Muscle layer of colon (tissue), 2 donors: ENCODE measurements at regions not wholly inside any gene's neighbourhood (a gene's known extent, or its start where the extent isn't known, plus 50 kb on each side); places are given as distances from the start of the nearest gene placed in this dataset.
"Not testable (repeated sequence)": the region's sequence is repeated elsewhere in the genome, so short reads cannot be mapped to it uniquely, and the experiment has no call there.

Experiments used
- H3K27ac ChIP-seq: one replicate; pipeline ENCODE4 v1.7.0; 2013; ENCODE audit warnings: low read depth, mild to moderate bottlenecking, low read length, moderate library complexity
- H3K27me3 ChIP-seq, 2 donors: one replicate each; pipeline ENCODE4 v1.7.0; 2013; ENCODE audit warnings: low read length in 2 of 2, mild to moderate bottlenecking in 2 of 2; ENCODE audit not compliant: insufficient read depth in 2 of 2, control insufficient read depth in 1 of 2
- H3K36me3 ChIP-seq: one replicate; pipeline ENCODE4 v1.7.0; 2013; ENCODE audit warnings: mild to moderate bottlenecking, low read length; ENCODE audit not compliant: insufficient read depth
- H3K4me1 ChIP-seq: one replicate; pipeline ENCODE4 v1.7.0; 2013; ENCODE audit warnings: mild to moderate bottlenecking, low read length; ENCODE audit not compliant: insufficient read depth
- H3K4me3 ChIP-seq, 2 donors: one replicate each; pipeline ENCODE4 v1.7.0; 2013; ENCODE audit warnings: low read length in 2 of 2, low read depth in 1 of 2, mild to moderate bottlenecking in 1 of 2, moderate library complexity in 1 of 2
- H3K9ac ChIP-seq: one replicate; pipeline ENCODE4 v1.7.0; 2013; ENCODE audit warnings: low read length
- H3K9me3 ChIP-seq: one replicate; pipeline ENCODE4 v1.7.0; 2013; ENCODE audit warnings: mild to moderate bottlenecking, low read length
- donor health status: abdominal sarcoma.
- donor health status: Adenocarcinoma of cecum.

- Histone ChIP-seq H3K9me3 (no peaks in the 10 kb centered on the region), H3K27ac (no peak overlapping the region), H3K4me1 (no peaks in the 10 kb centered on the region), H3K4me3 (no peak overlapping the region), H3K27me3 (no peaks in the 10 kb centered on the region), H3K9ac (no peak overlapping the region), H3K36me3 (peaks cover 92% of the 10 kb centered on the region)
These were observed 51.0 kb downstream of the IARS1 start for GRCh38 chr9:92242260-92243136.

- peaks cover 40% of the 10 kb centered on the region for H3K36me3 ChIP-seq
- H3K9ac ChIP-seq, result no peak overlapping the region
These were observed 56.6 kb downstream of the IARS1 start for GRCh38 chr9:92236915-92237314.

GRCh38 chr9:92236465-92236864, 57.0 kb downstream of the IARS1 start:
- Histone ChIP-seq H3K9ac (no peak overlapping the region), H3K27me3 (no peaks in the 10 kb centered on the region), H3K36me3 (peaks cover 36% of the 10 kb centered on the region), H3K4me3 (no peak overlapping the region), H3K27ac (no peak overlapping the region), H3K4me1 (no peaks in the 10 kb centered on the region), H3K9me3 (no peaks in the 10 kb centered on the region)

More at GRCh38 chr9:92236915-92237314, 56.6 kb downstream of the IARS1 start:
- no peaks in the 10 kb centered on the region for H3K4me1 ChIP-seq
- H3K27me3 ChIP-seq, result no peaks in the 10 kb centered on the region
- no peak overlapping the region for H3K27ac ChIP-seq
- no peaks in the 10 kb centered on the region for H3K9me3 ChIP-seq
- H3K4me3 ChIP-seq, result no peak overlapping the region

GRCh38 chr9:92234514-92234913, 59.0 kb downstream of the IARS1 start:
- H3K9me3 ChIP-seq, result no peaks in the 10 kb centered on the region
- H3K36me3 ChIP-seq, result peaks cover 22% of the 10 kb centered on the region

GRCh38 chr9:92232190-92232589, 61.3 kb downstream of the IARS1 start:
- Histone ChIP-seq H3K9me3 (no peaks in the 10 kb centered on the region), H3K27me3 (no peaks in the 10 kb centered on the region), H3K4me1 (no peaks in the 10 kb centered on the region), H3K4me3 (no peak overlapping the region), H3K9ac (no peak overlapping the region), H3K36me3 (peaks cover 10% of the 10 kb centered on the region), H3K27ac (no peak overlapping the region)

More at GRCh38 chr9:92234514-92234913, 59.0 kb downstream of the IARS1 start:
- H3K9ac ChIP-seq, result no peak overlapping the region
- no peak overlapping the region for H3K27ac ChIP-seq
- no peaks in the 10 kb centered on the region for H3K4me1 ChIP-seq
- no peaks in the 10 kb centered on the region for H3K27me3 ChIP-seq
- no peak overlapping the region for H3K4me3 ChIP-seq

GRCh38 chr9:92228628-92229027, 64.9 kb downstream of the IARS1 start:
- Histone ChIP-seq H3K4me3 (no peak overlapping the region), H3K4me1 (no peaks in the 10 kb centered on the region), H3K36me3 (peaks cover 20% of the 10 kb centered on the region), H3K27ac (no peak overlapping the region), H3K9ac (no peak overlapping the region), H3K27me3 (no peaks in the 10 kb centered on the region), H3K9me3 (no peaks in the 10 kb centered on the region)

- no peaks in the 10 kb centered on the region for H3K27me3 ChIP-seq
- H3K9ac ChIP-seq, result no peak overlapping the region
- H3K9me3 ChIP-seq, result no peaks in the 10 kb centered on the region
- H3K4me1 ChIP-seq, result no peaks in the 10 kb centered on the region
- no peak overlapping the region for H3K4me3 ChIP-seq
- H3K27ac ChIP-seq, result no peak overlapping the region
- H3K36me3 ChIP-seq, result peaks cover 32% of the 10 kb centered on the region
These were observed 69.3 kb downstream of the IARS1 start for GRCh38 chr9:92224177-92224576.

- no peak overlapping the region for H3K9ac ChIP-seq
- H3K4me1 ChIP-seq, result no peaks in the 10 kb centered on the region
- H3K36me3 ChIP-seq, result peaks cover 31% of the 10 kb centered on the region
- H3K27me3 ChIP-seq, result no peaks in the 10 kb centered on the region
- no peaks in the 10 kb centered on the region for H3K9me3 ChIP-seq
- no peak overlapping the region for H3K27ac ChIP-seq
- no peak overlapping the region for H3K4me3 ChIP-seq
These were observed 69.7 kb downstream of the IARS1 start for GRCh38 chr9:92223758-92224157.

GRCh38 chr9:92208693-92209524, 84.6 kb downstream of the IARS1 start:
- Histone ChIP-seq H3K4me3 (no peak overlapping the region), H3K27ac (no peak overlapping the region), H3K36me3 (peaks cover 46% of the 10 kb centered on the region), H3K4me1 (no peaks in the 10 kb centered on the region), H3K9ac (no peak overlapping the region), H3K27me3 (no peaks in the 10 kb centered on the region), H3K9me3 (no peaks in the 10 kb centered on the region)

GRCh38 chr9:92206488-92206887, 87.0 kb downstream of the IARS1 start:
- no peak overlapping the region for H3K27ac ChIP-seq
- no peaks in the 10 kb centered on the region for H3K4me1 ChIP-seq
- no peak overlapping the region for H3K9ac ChIP-seq
- H3K4me3 ChIP-seq, result no peak overlapping the region
- H3K36me3 ChIP-seq, result peaks cover 28% of the 10 kb centered on the region
- H3K9me3 ChIP-seq, result no peaks in the 10 kb centered on the region
- no peaks in the 10 kb centered on the region for H3K27me3 ChIP-seq

- H3K9me3 ChIP-seq, H3K4me1 ChIP-seq, H3K36me3 ChIP-seq, H3K27me3 ChIP-seq, H3K4me3 ChIP-seq, H3K27ac ChIP-seq, H3K9ac ChIP-seq: not testable (repeated sequence)
These were observed 88.7 kb upstream of the SPTLC1 start for GRCh38 chr9:92203887-92204286.
